CD4-positive, alpha-beta memory T cell (primary cell): ENCODE measurements at regions not wholly inside any gene's neighbourhood (a gene's known extent, or its start where the extent isn't known, plus 50 kb on each side); places are given as distances from the start of the nearest gene placed in this dataset.
"Not testable (repeated sequence)": the region's sequence is repeated elsewhere in the genome, so short reads cannot be mapped to it uniquely, and the experiment has no call there.

ENCODE experiments used
- CTCF ChIA-PET: fragments of 350-600 bp; sonication (Branson Sonifier 250); formaldehyde crosslinking; loops from one replicate; lab custom pipeline; 2021; ENCODE audit warnings: inconsistent platforms; ENCODE audit not compliant: partially characterized antibody; lab: Charles Lee
- POLR2A ChIA-PET: fragments of 350-600 bp; sonication (Branson Sonifier 250); formaldehyde crosslinking; loops from one replicate; lab custom pipeline; 2021; ENCODE audit not compliant: partially characterized antibody; lab: Charles Lee
- DNase-seq, 5 donors: peaks; one replicate each; pipeline versions ENCODE4 v3.0.0 to v3.0.0-alpha.2; 2020 to 2022; ENCODE audit warnings: mixed read lengths in 1 of 5
- H3K27ac ChIP-seq: one replicate; pipeline ENCODE4 v1.7.0; 2013; ENCODE audit warnings: low read depth, low read length
- H3K27me3 ChIP-seq: 2 replicates; pipeline ENCODE4 v1.7.0; 2013; ENCODE audit warnings: mild to moderate bottlenecking, low read length, moderate library complexity; ENCODE audit not compliant: insufficient read depth
- H3K36me3 ChIP-seq: 2 replicates; pipeline ENCODE4 v1.7.0; 2013; ENCODE audit warnings: mild to moderate bottlenecking, low read length, moderate library complexity; ENCODE audit not compliant: insufficient read depth
- H3K4me1 ChIP-seq: 2 replicates; pipeline ENCODE4 v1.7.0; 2013; ENCODE audit warnings: mild to moderate bottlenecking, low read length, moderate library complexity; ENCODE audit not compliant: insufficient read depth
- H3K4me3 ChIP-seq, 2 donors: one replicate each; pipeline ENCODE4 v1.7.0; 2013; ENCODE audit warnings: low read length in 2 of 2, mild to moderate bottlenecking in 1 of 2
- H3K9me3 ChIP-seq, 2 donors: one replicate each; pipeline ENCODE4 v1.7.0; 2013; ENCODE audit warnings: low read length in 2 of 2, control low read depth in 1 of 2; ENCODE audit not compliant: control insufficient read depth in 1 of 2
- H3K27ac Mint-ChIP-seq, 7 donors: one replicate each; pipeline ENCODE4 v1.8.0; 2020 to 2021; ENCODE audit warnings: mixed read lengths in 7 of 7, mild to moderate bottlenecking in 6 of 7, inconsistent platforms in 3 of 7, moderate library complexity in 3 of 7
- H3K27me3 Mint-ChIP-seq, 2 donors: one replicate each; pipeline ENCODE4 v1.8.0; 2020 to 2021; ENCODE audit warnings: mixed read lengths in 2 of 2
- H3K36me3 Mint-ChIP-seq, 2 donors: one replicate each; pipeline ENCODE4 v1.8.0; 2020 to 2021; ENCODE audit warnings: mixed read lengths in 2 of 2, inconsistent platforms in 1 of 2, mild to moderate bottlenecking in 1 of 2
- H3K4me1 Mint-ChIP-seq, 4 donors: one replicate each; pipeline ENCODE4 v1.8.0; 2020 to 2021; ENCODE audit warnings: mixed read lengths in 4 of 4, mild to moderate bottlenecking in 1 of 4
- H3K4me3 Mint-ChIP-seq, 8 donors: one replicate each; pipeline ENCODE4 v1.8.0; 2020 to 2021; ENCODE audit warnings: mixed read lengths in 8 of 8, mild to moderate bottlenecking in 7 of 8, moderate library complexity in 6 of 8, inconsistent platforms in 3 of 8
- H3K9me3 Mint-ChIP-seq, 8 donors: one replicate each; pipeline ENCODE4 v1.8.0; 2020 to 2021; ENCODE audit warnings: mixed read lengths in 8 of 8, mild to moderate bottlenecking in 5 of 8, inconsistent platforms in 3 of 8, moderate library complexity in 1 of 8
- intact Hi-C: fragments of 100-400 bp; cut with micrococcal nuclease; formaldehyde crosslinking; loops from one replicate; pipeline ENCODE4 v1.15.1; 2023

DNA sequence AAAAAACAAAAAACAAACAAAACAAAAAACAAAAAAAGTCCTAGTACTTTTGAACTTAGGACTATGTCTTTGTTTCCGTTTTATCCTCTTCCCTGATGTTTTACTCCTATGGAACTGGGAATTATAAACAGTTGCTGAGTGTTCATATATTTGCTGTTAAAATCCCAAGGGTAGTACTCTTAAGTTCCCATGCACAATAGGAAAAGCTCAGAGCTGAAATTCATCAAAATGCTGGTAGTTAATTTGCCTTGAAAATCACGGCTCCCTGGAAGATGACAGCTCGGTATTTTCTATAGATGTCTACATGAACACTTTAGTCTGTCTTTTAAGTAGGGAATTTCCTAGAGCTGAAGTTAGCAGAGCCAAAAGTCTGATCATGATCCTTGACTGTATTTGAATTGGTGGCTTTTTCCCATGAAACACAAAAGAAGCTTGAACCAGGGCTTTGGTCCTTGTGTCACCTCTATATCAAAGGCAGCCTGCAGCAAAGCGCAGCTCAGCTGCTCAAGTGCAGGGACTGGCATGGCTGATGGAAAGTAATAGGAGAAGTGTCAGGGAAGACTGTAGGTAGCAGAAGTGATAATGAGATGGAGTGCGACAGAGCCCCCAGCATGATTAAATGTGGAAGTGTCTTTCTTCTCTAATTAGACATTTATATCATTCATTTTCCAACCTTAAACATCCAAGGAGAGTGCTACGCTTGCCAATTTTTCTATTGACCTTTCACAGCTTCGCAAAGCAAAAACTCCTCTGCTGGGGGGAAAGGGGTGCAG is 310.9 kb downstream of the TRIM36 start:
- Histone ChIP-seq H3K9me3 (no peaks in the 10 kb centered on the region), H3K4me3 (no peak overlapping the region), H3K27ac (no peak overlapping the region), H3K36me3 (no peaks in the 10 kb centered on the region), H3K4me1 (no peaks in the 10 kb centered on the region), H3K27me3 (no peaks in the 10 kb centered on the region)
- ChIA-PET POLR2A (no interaction called here), CTCF (no interaction called here)
- no peak overlapping the region for H3K27ac Mint-ChIP-seq
- DNase-seq = no peak
- H3K36me3 Mint-ChIP-seq = no peaks in the 10 kb centered on the region
- H3K4me1 Mint-ChIP-seq = peaks cover 0 to 5% (median 0%) of the 10 kb centered on the region in 4 donors
- H3K27me3 Mint-ChIP-seq = no peaks in the 10 kb centered on the region
- H3K4me3 Mint-ChIP-seq = no peak overlapping the region
- intact Hi-C loops = no loop called here
- H3K9me3 Mint-ChIP-seq = peaks cover 0 to 7% (median under 1%) of the 10 kb centered on the region in 8 donors

DNA sequence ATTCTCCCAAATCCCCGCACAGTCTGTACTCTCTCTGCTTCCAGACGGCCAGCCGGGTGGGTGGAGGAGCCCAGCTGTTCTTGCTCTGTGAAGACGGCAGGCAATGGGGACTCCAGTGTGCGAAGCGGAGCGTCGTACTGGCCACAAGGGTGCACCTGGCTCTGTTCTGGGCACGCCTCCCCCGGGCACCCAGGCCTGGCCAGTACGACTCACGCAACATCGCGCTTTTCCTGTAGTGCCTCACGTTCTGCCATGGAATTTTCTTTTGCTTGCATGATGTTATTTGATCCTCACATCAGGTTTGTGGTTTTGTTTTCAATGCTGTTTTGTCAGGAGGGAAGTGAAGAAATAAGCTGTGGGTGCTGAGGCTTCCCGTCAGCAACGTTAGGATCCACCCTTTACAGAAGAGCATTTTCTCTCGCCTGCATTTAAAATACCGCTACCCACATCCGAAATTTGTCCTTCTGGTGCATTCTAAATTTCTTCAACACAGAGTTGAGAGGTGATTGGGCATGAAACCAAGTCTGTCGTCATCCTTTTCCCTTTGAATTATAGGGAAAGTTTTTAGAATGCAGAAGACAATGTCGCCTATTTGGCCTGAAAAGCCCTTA is 311.7 kb downstream of the TRIM36 start:
- no peak overlapping the region for H3K4me3 ChIP-seq
- intact Hi-C loops = no loop called here
- no peak for DNase-seq

DNA sequence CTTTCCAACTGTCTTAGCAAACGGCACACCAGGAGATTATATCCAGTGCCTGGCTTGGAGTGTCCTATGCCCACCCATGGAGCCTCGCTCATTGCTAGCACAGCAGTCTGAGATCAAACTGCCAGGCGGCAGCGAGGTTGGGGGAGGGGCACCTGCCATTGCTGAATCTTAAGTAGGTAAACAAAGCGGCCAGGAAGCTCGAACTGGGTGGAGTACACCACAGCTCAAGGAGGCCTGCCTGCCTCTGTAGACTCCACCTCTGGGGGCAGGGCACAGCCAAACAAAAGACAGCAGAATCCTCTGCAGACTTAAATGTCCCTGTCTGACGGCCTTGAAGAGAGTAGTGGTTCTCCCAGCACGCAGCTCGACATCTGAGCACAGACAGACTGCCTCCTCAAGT is 325.0 kb downstream of the TRIM36 start:
- CTCF ChIA-PET, H3K4me3 Mint-ChIP-seq, H3K36me3 Mint-ChIP-seq, H3K27me3 ChIP-seq, H3K9me3 ChIP-seq, H3K27ac ChIP-seq, H3K4me1 Mint-ChIP-seq, POLR2A ChIA-PET, H3K4me3 ChIP-seq, H3K36me3 ChIP-seq, H3K27me3 Mint-ChIP-seq, intact Hi-C loops, H3K27ac Mint-ChIP-seq, H3K4me1 ChIP-seq, DNase-seq: not testable (repeated sequence)
- peaks cover 0 to 23% (median 10%) of the 10 kb centered on the region in 8 donors for H3K9me3 Mint-ChIP-seq

More for the DNA sequence above, 311.7 kb downstream of the TRIM36 start:
- Mint-ChIP-seq H3K36me3 (no peaks in the 10 kb centered on the region), H3K4me3 (peak overlapping the region in 1 of 8 donors; percentile 17), H3K9me3 (peaks cover 0 to 7% (median 4%) of the 10 kb centered on the region in 8 donors), H3K4me1 (peaks cover 0 to 5% (median 0%) of the 10 kb centered on the region in 4 donors), H3K27ac (no peak overlapping the region), H3K27me3 (no peaks in the 10 kb centered on the region)
- H3K36me3 ChIP-seq = no peaks in the 10 kb centered on the region
- H3K27ac ChIP-seq = no peak overlapping the region
- no peaks in the 10 kb centered on the region for H3K27me3 ChIP-seq
- no peaks in the 10 kb centered on the region for H3K9me3 ChIP-seq
- ChIA-PET POLR2A (no interaction called here), CTCF (no interaction called here)
- no peaks in the 10 kb centered on the region for H3K4me1 ChIP-seq

DNA sequence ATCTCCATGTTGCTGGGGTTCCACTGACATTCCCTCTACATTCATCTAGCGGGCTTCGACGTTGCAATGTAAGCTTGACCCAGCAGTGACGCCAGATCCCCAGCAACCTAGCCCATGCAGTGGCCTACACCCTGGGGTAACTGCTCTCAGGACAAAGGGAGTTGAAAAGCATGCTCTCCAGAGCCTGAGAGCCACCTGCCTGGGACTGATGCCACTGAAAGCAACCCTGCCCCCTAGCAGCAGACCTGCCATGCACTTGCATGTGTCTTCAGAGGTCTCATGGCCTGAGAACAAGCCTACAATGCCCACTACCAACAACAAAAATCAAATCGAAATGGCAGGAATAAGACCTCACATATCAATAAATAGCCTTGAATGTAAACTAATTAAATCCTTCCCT is 330.3 kb downstream of the TRIM36 start:
- POLR2A ChIA-PET = no interaction called here
- no peak for DNase-seq
- no peaks in the 10 kb centered on the region for H3K4me1 Mint-ChIP-seq
- H3K4me3 ChIP-seq = no peak overlapping the region
- H3K27ac Mint-ChIP-seq = no peak overlapping the region
- no peaks in the 10 kb centered on the region for H3K4me1 ChIP-seq
- H3K27me3 Mint-ChIP-seq = no peaks in the 10 kb centered on the region
- no peaks in the 10 kb centered on the region for H3K36me3 ChIP-seq
- no peaks in the 10 kb centered on the region for H3K9me3 ChIP-seq
- H3K4me3 Mint-ChIP-seq = no peak overlapping the region
- H3K36me3 Mint-ChIP-seq = no peaks in the 10 kb centered on the region
- intact Hi-C loops = no loop called here
- H3K27me3 ChIP-seq = no peaks in the 10 kb centered on the region
- peaks cover 0 to 10% (median 5%) of the 10 kb centered on the region in 8 donors for H3K9me3 Mint-ChIP-seq
- CTCF ChIA-PET = no interaction called here
- H3K27ac ChIP-seq = no peak overlapping the region

DNA sequence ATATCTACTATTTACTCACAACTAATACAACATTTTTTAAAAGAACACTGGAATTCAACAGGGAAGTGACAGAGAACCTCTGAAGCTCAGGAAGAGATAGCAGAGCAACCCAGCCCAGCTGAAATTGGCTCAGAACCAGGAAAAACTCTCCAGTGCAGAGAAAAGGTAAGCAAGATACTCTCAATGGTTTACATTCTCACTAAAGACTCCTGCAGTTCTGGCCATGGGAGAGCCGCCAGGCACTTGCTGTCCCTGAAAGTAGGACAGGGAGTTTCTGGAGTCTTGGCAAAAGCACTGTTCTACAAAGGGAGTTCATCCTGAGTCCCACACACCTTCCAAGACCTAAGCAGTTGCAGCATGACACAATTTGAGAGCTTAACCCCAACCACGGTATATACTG is 330.8 kb downstream of the TRIM36 start:
- no peaks in the 10 kb centered on the region for H3K36me3 ChIP-seq
- ChIA-PET CTCF (no interaction called here), POLR2A (no interaction called here)
- no peaks in the 10 kb centered on the region for H3K27me3 Mint-ChIP-seq
- H3K4me3 ChIP-seq = no peak overlapping the region
- H3K9me3 Mint-ChIP-seq = peaks cover 0 to 6% (median 5%) of the 10 kb centered on the region in 8 donors
- DNase-seq = no peak
- H3K36me3 Mint-ChIP-seq = no peaks in the 10 kb centered on the region
- H3K27me3 ChIP-seq = no peaks in the 10 kb centered on the region
- no peaks in the 10 kb centered on the region for H3K9me3 ChIP-seq
- no peak overlapping the region for H3K27ac ChIP-seq
- intact Hi-C loops = no loop called here
- H3K4me1 Mint-ChIP-seq = no peaks in the 10 kb centered on the region
- no peak overlapping the region for H3K4me3 Mint-ChIP-seq
- no peak overlapping the region for H3K27ac Mint-ChIP-seq
- no peaks in the 10 kb centered on the region for H3K4me1 ChIP-seq

DNA sequence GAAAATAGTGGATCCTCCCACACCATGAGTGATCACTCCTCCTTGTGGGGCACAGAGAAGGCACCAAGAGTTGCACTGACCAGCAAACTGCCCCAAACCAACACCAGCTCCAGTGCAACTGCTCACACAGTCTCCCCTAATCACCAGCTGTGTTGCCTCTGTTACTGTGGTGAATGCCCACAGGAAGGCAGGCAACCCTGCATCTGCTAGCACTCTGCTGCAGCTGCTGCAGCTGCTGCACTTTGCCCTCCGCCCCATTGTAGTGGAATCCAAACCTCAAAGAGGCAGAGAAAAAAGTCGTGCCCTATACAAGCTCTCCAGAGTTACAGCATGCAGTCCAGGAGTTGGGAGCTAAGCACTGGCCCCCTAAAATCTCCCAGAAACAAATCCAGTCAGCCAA is 339.6 kb downstream of the TRIM36 start:
- ChIA-PET POLR2A (no interaction called here), CTCF (no interaction called here)
- intact Hi-C loops = no loop called here
- H3K9me3 Mint-ChIP-seq = peaks cover 0 to 17% (median 8%) of the 10 kb centered on the region in 8 donors
- Histone ChIP-seq H3K27me3 (no peaks in the 10 kb centered on the region), H3K4me3 (no peak overlapping the region), H3K9me3 (no peaks in the 10 kb centered on the region), H3K36me3 (no peaks in the 10 kb centered on the region), H3K4me1 (no peaks in the 10 kb centered on the region), H3K27ac (no peak overlapping the region)
- H3K36me3 Mint-ChIP-seq = no peaks in the 10 kb centered on the region
- no peak for DNase-seq
- H3K4me1 Mint-ChIP-seq = no peaks in the 10 kb centered on the region
- no peaks in the 10 kb centered on the region for H3K27me3 Mint-ChIP-seq
- no peak overlapping the region for H3K4me3 Mint-ChIP-seq
- no peak overlapping the region for H3K27ac Mint-ChIP-seq

DNA sequence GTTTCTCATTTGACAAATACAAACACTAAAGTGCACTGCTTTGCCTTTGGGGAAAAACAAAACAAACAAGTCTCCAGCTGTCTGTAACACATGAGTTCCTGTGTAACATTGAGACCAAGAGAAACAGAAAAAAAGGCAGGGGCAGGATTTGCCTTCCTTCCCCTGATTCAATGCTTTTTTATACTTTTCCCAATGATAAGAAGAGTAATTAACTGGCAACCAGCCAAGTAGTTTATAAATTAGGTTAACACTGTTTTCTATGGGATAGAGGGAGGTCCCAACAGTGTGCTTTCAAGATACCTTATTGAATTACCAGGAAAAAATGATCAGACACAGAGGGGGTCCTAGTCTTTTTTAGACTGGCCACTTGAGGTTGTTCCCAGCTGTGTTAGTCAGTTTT is 346.8 kb downstream of the TRIM36 start:
- ChIA-PET CTCF (no interaction called here), POLR2A (no interaction called here)
- H3K4me1 ChIP-seq = no peaks in the 10 kb centered on the region
- no peak for DNase-seq
- H3K27me3 Mint-ChIP-seq = no peaks in the 10 kb centered on the region
- no peak overlapping the region for H3K4me3 Mint-ChIP-seq
- peaks cover 4 to 23% (median 10%) of the 10 kb centered on the region in 8 donors for H3K9me3 Mint-ChIP-seq
- H3K36me3 Mint-ChIP-seq = no peaks in the 10 kb centered on the region
- H3K27ac ChIP-seq = no peak overlapping the region
- intact Hi-C loops = no loop called here
- no peak overlapping the region for H3K27ac Mint-ChIP-seq
- no peaks in the 10 kb centered on the region for H3K9me3 ChIP-seq
- no peaks in the 10 kb centered on the region for H3K4me1 Mint-ChIP-seq
- no peaks in the 10 kb centered on the region for H3K36me3 ChIP-seq
- H3K27me3 ChIP-seq = no peaks in the 10 kb centered on the region
- no peak overlapping the region for H3K4me3 ChIP-seq
